GM18870 (cell line): ENCODE measurements at regions not wholly inside any gene's neighbourhood (a gene's known extent, or its start where the extent isn't known, plus 50 kb on each side); places are given as distances from the start of the nearest gene placed in this dataset.
A peak's percentile ranks its signal among the peaks of the same experiment; 100 is the strongest.
"Not testable (repeated sequence)": the region's sequence is repeated elsewhere in the genome, so short reads cannot be mapped to it uniquely, and the experiment has no call there.

Experiments
- ATAC-seq: cut with Tn5 transposase; IDR thresholded peaks from one replicate; pipeline ENCODE4 v1.9.1; 2021; ENCODE audit warnings: moderate library complexity; ENCODE audit not compliant: unreplicated experiment

DNA sequence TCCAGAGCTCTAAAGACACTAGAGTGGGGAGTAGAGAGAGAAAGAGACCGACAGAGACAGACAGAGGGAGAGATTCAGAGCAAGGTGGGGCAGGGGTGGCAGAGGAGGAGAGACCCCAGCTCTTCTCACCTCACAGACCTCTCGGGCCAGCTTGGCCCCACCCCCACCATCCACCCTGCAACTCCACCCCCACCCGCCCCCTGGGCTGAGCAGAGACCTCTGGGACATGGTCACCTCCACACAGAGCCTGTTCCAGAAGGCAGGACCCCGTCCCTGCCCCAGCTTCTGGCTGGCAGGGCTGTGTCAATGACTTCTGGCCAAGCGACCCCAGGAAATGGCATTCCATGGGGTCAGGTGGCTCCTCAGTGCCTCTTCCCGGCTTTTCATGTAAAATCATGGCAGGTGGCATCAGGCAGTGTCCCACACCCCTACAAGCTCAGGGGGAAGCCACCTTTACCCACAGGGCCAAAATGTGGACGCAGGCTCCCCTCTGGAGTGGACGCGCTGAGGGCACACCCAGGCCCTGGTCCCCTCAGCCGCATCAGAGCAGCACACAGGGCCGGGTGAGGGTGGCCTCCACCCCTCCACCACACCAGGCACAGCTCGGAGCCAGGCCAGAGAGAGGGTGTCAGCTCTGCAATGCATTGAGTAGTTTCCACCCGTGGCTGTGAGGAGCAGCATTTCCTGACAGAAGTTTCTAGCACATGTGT lies 131.2 kb upstream of the LPCAT1 start:
- no peak for ATAC-seq

DNA sequence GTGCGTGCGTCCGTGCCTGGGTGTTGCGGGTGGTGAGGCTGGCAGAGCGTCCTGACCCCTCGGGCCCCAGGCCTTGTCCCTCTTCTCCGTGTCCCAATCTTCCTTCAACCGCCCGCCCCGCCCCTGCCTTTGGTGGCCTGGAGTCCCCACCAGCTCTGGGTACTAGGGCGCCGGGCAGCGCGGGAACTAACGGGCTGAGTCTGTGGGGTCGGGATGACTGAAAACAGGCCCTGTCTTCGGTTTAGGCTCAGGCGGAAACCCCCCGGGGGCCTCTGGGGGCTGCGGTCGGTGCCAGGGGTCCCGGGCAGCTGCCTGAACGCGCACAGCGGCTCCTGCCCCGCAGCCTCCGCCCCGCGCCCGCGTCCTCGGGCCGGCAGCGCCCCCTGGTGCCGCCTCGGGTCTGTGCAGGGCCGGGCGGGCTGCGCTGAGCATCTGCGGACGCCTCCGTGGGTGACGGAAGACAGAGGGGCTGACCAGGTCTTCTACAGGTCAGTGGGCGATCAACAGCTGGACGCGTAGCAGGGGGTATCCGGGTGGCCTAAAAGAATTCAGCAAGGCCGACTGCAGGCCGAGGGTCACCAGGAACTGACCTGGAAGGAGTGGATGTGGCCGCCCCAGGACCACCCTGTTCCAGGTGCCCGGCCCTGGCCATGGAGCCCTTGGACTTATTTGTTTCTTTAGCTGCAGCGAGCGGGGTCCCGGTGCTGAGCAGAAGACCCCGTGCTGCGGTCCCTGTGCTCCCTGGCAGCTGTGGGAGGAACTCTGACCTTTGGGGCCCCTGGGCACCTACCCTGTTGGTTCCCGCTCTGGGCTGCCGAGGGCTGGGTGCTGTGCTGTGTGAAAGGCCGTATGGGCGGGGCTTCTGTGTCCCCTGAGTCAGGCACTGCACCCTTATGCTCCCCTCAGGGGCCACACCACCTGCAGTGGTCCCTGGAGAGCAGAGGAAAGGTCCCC lies 130.2 kb upstream of the LPCAT1 start:
- ATAC-seq, result not testable (repeated sequence)

DNA sequence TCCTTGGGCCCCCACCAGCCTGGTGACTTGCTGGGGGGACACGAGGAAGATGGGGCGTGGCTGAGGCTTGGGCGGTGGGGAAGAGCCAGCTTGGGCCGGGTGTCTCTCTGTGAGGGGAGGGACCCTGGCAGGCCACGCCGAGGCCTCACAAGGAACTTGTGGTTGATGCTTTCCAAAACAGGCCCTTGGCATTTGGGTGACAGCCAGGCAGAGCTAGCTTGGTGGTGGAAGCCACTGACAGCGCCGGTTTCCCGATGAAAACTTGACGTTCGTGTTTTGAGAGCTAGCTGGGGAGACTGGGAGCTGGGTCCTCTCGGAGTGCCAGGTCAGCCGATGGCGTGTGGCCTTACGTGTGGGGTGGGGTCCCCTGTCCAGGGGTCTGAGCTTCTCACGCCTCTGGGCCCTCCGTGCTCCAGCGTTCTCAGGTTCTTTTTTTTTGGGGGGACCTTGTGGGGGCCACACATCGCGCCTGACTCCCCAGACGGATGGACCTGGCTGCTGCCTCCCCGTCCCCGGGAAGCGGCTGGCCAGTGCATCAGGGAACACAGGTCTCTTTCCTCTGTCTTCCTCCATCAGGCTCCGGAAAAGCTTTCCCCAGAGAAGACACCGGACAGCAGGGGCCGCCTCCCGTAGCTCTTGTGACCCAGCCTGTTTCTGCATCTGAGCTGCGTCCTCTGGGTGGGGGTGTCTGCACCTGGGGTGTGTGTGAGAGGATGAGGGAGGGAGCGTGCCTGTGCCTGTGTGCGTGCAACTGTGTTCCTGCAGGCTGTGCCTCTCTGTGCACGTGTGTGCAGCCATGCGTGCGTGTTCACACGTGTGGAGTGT lies 129.3 kb upstream of the LPCAT1 start:
- ATAC-seq, result no peak

DNA sequence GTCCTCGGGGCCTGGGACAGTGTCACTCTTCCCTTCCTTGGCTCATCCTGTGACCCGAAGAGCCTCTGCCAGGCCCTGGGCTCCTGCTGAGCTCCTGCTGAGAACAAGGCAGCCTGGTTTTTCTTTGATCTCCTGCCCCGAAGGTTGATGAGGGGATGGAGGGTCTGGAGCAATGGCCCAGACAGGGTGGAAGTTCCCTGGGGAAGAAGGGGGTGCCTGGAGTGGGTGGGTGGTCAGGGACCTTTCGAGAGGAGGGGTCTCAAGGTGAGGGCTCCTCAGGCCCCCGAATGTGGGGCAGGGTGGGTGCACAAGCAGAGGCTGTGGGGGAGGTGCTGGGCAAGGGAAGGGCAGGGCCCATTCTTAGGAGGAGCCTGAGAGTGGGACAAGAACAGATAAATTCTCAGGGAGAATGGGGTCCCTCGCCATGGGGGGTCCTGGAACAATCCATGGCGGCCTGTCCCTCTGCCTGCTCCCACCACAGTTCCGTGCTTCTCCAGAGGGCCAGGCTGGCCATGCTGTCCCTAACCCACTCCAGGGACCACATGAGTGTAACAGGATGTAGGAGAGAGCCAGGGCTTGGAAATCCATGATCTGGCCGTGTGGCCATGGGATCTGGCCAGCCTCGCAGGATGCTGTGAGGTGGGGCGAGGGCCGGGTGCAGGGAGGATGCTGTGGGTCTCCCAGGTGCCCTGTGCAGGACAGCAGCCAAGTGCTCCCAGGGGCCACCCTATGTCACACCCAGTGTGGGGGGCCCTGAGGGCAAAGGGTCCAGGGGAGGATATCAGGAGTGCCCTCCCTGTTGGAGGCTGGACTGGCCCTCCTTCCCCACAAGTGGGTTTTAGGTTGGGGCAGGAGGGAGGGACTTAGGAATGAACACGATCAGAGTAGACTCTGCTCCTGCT lies 128.5 kb upstream of the LPCAT1 start:
- ATAC-seq, result no peak

DNA sequence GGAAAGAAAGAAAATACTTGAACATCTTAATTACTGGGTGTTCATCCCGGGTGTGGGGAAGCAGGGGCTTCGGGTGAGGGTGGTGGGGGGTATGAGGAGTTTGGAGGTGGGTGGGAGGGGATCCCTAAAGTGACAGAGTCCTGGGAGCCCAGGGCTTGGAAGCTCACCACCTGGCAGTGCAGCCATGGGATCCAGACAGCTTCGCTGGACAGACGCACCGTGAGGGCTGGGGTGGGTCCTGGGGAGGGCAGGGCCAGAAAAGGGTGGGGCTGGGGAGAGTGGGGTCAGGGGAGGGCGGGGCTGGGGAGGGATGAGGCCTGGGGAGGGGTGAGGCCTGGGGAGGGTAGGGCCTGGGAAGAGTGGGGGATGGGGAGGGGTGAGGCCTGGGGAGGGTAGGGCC lies 127.5 kb upstream of the LPCAT1 start:
- no peak for ATAC-seq

DNA sequence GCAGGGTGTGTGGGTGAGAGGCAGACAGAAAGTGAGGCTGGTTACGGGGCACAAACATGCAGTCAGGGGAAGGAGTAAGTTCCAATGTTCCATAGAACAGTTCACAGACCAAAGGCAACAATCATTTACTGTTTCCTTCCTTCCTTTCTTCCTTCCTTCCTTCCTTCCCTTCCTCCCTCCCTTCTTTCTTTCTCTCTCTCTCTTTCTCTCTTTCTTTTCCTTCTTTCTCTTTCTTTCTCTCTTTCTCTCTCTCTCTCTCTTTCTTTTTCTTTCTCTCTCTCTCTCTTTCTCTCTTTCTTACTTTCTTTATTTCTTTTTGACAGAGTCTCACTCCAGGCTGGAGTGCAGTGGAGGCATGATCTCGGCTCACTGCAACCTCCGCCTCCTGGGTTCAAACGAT lies 125.8 kb upstream of the LPCAT1 start:
- no peak for ATAC-seq

DNA sequence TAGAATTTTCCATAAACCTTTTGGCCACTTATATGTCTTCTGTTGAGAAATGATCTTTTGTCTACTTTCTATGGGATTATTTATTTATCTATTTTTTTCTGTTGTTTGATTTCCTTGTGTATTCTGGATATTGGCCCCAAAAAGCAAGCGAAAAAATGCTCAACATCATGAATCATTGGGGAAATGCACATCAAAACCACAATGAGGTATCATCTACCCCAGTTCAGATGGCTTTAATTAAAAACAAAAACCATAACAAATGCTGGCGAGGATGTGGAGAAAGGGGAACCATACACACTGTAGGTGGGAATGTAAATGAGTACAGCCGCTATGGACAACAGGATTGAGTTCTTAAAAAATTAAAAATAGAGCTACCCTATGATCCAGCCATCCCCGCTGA lies 125.0 kb upstream of the LPCAT1 start:
- ATAC-seq, result no peak

DNA sequence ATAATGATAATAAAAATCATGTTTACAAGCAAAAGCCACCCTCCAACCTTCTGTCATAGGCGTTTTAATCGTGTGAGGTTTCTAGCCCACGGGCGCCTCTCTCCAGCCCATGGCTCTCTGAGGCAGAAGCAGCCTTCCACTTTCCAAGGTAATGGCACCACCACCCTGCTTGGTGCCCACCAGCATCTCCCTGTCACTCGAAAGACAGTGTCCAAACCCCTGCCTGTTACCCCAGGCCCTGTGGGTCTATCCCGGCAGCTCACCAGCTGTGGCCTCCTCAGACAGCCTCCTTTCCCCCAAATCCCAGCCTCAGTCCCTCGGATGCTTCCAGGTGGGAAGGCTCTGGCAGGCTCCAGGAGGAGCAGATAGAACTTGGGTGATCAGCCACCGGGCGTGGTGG lies 123.8 kb upstream of the LPCAT1 start:
- no peak for ATAC-seq

DNA sequence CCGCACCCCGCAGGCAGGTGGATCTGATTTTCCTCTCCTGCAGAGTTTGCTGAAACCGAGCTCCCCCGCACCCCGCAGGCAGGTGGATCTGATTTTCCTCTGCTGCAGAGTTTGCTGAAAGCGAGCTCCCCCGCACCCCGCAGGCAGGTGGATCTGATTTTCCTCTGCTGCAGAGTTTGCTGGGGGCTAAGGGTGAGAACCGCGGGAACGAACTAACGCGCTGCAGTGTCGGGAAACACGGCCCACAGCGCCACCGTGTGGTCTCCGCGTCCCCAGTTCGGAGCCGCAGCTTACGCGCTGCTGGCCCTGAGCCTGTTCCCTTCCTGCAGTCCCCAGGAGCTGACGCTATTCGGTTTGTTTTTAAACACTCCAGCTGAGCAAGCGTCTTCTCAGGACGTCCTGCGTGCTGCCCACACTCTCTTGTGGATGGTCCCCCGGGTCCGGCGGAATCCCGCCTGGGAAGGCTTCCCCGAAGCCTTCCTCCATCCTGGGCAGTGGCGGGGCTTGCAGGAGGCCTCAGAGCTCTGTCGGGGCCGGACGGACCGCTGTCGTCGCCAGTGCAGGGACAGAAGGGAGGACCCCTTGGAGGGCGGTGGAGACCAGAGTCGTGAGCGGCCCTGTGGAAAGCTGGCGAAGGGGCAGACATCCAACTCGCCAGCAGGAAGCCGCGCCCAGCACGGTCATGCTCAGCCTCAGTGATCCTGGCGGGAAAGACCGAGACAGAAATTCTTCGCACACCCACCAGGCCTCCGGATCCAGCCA lies 121.2 kb upstream of the LPCAT1 start:
- ATAC-seq, result no peak

DNA sequence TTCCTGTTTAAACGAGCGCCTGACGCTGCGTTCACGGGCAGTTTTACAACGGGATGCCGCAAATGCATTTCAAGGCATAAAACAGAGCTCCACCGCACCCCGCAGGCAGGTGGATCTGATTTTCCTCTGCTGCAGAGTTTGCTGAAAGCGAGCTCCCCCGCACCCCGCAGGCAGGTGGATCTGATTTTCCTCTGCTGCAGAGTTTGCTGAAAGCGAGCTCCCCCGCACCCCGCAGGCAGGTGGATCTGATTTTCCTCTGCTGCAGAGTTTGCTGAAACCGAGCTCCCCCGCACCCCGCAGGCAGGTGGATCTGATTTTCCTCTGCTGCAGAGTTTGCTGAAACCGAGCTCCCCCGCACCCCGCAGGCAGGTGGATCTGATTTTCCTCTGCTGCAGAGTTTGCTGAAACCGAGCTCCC lies 120.6 kb upstream of the LPCAT1 start:
- ATAC-seq, result not testable (repeated sequence)

DNA sequence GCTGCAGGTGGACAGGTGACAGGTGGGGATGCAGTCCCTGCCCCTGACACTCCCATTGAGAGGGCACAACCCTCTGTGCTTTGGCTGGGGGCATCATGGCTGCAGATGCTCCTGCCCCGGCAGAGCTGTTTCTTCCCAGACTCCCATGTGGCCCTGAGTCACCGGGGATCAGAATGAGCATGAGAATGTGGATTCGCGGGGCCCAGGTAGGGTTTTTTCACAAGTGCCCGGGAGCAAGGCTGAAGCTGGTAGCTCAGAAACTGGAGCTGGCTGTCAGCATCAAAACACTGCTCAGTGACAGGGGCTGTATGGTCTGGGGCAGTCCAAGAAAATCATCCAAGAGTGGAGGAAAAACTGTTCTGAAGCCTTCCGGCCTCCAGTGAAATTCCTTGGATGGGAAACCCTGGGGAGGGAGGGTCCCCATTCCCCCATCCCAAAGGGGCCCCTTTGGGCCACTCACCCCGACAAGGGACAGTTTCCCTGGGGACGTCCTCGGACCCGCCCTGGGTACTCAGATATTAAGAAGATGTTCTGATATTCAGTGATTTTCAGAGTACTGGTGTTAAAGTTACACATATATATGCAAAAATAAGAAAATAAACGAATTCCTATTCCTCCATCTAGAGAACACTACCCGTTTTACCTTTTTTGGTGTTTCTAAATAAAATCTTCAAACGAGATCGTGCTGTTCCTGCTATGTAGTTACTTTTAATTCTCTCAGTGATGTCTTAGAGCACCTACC lies 120.1 kb upstream of the LPCAT1 start:
- ATAC-seq, result no peak

DNA sequence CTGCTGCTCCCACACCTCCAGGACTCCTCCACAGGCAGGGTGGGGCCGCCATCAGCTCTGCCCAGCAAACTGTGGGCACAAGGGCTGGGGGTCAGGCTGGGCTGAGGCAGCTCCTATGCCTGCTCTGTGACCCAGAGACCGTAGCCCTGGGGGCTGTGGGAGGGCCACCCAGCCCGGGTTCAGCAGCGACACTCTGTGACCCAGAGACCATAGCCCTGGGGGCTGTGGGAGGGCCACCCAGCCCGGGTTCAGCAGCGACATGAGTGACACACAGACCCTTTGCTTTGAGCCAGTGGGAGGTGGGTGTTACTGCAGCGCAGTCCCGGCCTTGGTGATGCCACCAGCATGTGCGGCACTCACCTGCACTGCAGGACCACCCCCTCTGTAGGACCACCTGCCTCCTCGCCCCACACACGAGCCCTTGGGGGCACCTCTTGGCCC lies 118.9 kb upstream of the LPCAT1 start:
- no peak for ATAC-seq

DNA sequence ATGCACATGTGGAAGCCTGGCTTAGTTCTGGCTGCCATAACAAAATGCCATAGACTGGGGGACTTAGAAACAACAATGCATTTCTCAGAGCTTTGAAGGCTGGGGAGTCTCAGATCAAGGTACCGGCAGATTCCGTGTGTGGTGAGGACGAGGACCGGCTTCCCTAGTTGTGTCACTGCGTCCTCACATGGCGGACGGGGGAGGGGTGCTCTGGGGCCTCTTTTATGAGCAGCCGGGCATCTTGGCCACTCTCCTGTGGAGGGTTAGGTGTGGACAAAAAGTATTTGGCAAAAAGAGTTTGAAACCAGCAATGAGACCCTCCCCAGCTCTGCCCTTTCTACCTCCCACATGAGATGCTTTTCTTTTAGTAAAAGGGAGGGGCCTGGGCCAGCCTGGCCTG lies 118.5 kb upstream of the LPCAT1 start:
- ATAC-seq, result no peak

DNA sequence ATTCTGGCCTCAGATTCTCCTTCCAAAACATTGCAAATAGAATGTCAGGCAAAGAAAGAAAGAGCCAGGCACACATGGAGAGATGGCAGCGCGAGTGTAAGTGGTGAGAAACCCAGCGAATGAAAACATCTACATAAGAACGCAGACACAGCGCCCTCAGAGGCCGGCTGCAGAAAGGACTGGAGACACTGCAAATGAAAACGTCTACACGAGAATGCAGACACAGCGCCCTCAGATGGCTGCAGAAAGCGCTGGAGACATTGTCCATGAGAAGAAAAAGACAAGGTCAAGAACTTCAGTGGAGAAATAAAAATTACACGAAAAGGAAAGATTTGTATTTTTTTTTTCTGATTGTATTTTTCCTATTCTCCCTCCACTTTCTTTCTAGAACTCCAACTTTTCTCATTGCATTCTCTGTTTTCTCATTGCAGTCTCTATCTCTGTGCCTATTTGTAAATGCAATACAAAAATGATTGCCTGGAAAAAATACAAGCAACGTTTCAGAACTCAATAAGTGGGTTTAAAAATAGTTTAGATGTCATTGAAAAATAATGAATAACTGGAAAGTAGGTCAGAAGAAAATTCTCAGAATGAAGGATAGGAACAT lies 117.9 kb upstream of the LPCAT1 start:
- peak; percentile 74 for ATAC-seq

DNA sequence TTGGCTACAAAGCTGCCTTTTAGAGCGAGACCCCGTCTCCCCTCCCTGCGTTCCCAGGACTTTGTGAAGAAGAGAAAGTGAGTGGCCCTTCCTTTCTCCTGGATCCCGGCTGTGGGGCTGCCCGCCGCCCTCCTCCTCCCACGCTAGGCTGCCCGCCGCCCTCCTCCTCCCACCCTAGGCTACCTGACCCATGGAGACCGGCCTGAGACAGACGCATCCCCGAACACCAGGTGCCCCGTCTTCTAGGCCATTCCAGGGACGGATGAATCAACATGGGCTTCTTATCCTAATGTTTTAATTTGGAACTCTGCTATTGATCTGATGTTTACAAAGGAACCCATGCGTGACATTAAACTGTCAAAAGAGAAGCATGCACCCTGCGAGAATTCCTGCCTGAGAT lies 117.3 kb upstream of the LPCAT1 start:
- no peak for ATAC-seq

DNA sequence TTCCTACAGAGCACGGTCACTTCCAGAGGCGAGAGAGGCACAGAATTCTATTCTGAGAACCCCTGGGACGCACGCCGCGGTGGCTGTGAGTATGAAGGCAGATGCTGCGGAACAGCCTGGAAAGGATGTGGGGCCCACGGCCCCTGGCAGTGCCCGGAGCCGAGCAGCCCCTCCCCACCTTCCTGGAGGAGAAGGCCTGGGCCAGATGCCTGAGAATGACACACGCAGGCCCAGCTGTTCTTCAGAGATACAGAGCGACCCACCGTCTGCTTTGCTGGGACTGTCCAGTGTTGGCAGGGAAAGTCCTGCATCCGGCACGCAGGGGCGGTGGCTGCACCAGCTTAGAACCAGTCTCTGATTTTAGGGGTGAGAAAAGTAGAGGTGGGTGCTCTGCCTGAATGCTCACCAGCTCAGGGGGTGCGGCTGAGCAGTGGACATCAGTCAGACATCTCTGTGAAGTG lies 116.7 kb upstream of the LPCAT1 start:
- no peak for ATAC-seq

DNA sequence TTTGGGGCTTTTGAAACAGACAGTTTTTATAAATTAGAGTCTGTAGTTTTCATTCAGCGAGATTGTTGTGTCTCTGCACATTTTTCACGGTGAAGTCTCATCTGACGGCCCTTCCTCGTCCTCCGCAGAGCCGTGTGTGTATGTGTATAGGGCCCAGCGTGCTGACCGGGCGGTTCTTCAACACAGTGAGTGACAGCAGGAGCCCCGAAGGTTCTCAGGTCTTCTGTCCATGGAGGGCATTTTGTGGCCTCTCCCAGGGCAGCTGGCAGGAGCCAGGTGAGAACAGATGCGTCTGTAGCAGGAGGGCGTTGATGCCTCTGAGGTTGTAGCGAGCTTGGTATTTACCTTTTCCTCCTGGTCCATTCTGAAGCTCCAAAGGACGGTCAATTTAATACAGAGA lies 116.0 kb upstream of the LPCAT1 start:
- ATAC-seq, result no peak

DNA sequence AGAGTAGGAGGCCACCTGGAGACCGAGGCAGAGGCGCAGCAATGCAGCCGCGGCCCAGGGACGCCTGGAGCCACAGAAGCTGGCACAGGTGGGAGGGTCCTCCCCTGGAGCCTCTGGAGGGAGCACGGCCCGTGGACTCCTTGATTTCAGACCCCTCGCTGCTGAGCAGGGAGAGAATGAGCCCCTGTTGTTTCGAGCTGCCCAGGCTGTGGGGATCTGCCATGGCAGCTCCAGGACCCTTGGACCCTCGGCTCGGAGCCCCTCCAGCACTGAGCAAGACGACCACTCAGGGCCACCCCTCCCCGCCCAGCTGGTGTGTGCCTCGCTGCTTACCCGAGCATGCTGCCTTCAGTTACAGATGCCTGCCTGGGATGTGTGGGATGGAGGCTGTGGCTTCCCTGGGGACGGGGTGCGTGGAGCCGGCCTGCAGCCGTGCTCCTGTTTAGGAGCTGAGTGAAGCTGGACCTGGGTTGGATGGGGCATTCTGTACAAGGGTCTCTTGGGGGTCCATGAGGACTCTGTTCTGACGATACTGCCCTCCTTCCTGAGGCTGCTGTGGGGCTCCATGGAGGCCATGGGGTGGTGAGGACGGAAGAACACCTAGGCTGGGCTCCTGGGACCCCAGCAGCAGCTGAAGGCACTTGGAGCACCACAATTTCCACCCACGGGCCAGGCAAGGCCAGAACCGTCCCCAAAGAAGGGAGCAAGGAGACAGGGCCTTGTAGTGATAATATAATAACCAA lies 115.1 kb upstream of the LPCAT1 start:
- ATAC-seq, result no peak
